GM23338 (cell line): ENCODE measurements at regions not wholly inside any gene's neighbourhood (a gene's known extent, or its start where the extent isn't known, plus 50 kb on each side); places are given as distances from the start of the nearest gene placed in this dataset.

Experiments used
- ATAC-seq: fragments of 200-7000 bp; cut with Tn5 transposase; 3 replicates; pipeline ENCODE4 v1.9.1; 2020
- DNase-seq: peaks from one replicate; pipeline ENCODE4 v3.0.0-alpha.2; 2015; ENCODE audit warnings: low spot score
- H2AFZ ChIP-seq: fragments of 200-600 bp; sonication (generic); 2 replicates; pipeline ENCODE4 v1.8.0; 2016; ENCODE audit warnings: antibody characterized with exemption, mild to moderate bottlenecking, moderate library complexity
- H3F3A ChIP-seq: fragments of 200-600 bp; sonication (generic); replicated peaks from 2 replicates; pipeline ENCODE4 v1.8.0; 2017; ENCODE audit warnings: antibody characterized with exemption, mixed run types, low read depth
- H3K27ac ChIP-seq: fragments of 200-600 bp; sonication (generic); 2 replicates; pipeline ENCODE4 v1.6.1; 2016; ENCODE audit warnings: low read depth
- H3K27me3 ChIP-seq: fragments of 200-600 bp; sonication (generic); 2 replicates; pipeline ENCODE4 v1.8.0; 2016; ENCODE audit warnings: mild to moderate bottlenecking, mixed run types, moderate library complexity; ENCODE audit not compliant: insufficient read depth
- H3K36me3 ChIP-seq: fragments of 200-600 bp; sonication (generic); 2 replicates; pipeline ENCODE4 v1.8.0; 2016; ENCODE audit warnings: mild to moderate bottlenecking; ENCODE audit not compliant: insufficient read depth
- H3K4me1 ChIP-seq: fragments of 200-600 bp; sonication (generic); 2 replicates; pipeline ENCODE4 v1.8.0; 2016; ENCODE audit warnings: mild to moderate bottlenecking, moderate library complexity; ENCODE audit not compliant: insufficient read depth
- H3K4me2 ChIP-seq: fragments of 200-600 bp; sonication (generic); 2 replicates; pipeline ENCODE4 v1.7.1; 2017; ENCODE audit warnings: mixed run types
- H3K4me3 ChIP-seq: fragments of 200-600 bp; sonication (generic); 2 replicates; pipeline ENCODE4 v1.6.1; 2016; ENCODE audit warnings: mixed run types
- H3K79me2 ChIP-seq: fragments of 200-600 bp; sonication (generic); replicated peaks from 2 replicates; pipeline ENCODE4 v1.8.0; 2017; ENCODE audit warnings: mild to moderate bottlenecking; ENCODE audit not compliant: insufficient read depth
- H3K9me2 ChIP-seq: fragments of 200-600 bp; sonication (generic); 2 replicates; pipeline ENCODE4 v1.8.0; 2017; ENCODE audit not compliant: insufficient read depth
- H4K20me1 ChIP-seq: fragments of 200-600 bp; sonication (generic); replicated peaks from 2 replicates; pipeline ENCODE4 v1.8.0; 2017; ENCODE audit warnings: mild to moderate bottlenecking; ENCODE audit not compliant: insufficient read depth
- H3K27ac Mint-ChIP-seq: 2 replicates; pipeline ENCODE4 v1.8.0; 2020; ENCODE audit warnings: inconsistent platforms, mild to moderate bottlenecking, moderate library complexity, mixed read lengths
- H3K27me3 Mint-ChIP-seq: 3 replicates; pipeline ENCODE4 v1.8.0; 2022; ENCODE audit warnings: low read depth, mild to moderate bottlenecking, moderate library complexity, mixed read lengths, inconsistent platforms; ENCODE audit not compliant: insufficient read depth, poor library complexity
- H3K36me3 Mint-ChIP-seq: 3 replicates; pipeline ENCODE4 v1.8.0; 2021; ENCODE audit warnings: low read depth, mild to moderate bottlenecking, inconsistent platforms, moderate library complexity, mixed read lengths
- H3K4me1 Mint-ChIP-seq: 3 replicates; pipeline ENCODE4 v1.8.0; 2020; ENCODE audit warnings: mild to moderate bottlenecking, inconsistent platforms, mixed read lengths
- H3K4me3 Mint-ChIP-seq: 3 replicates; pipeline ENCODE4 v1.8.0; 2021; ENCODE audit warnings: moderate library complexity, mild to moderate bottlenecking, inconsistent platforms, mixed read lengths
- H3K9me3 Mint-ChIP-seq: 3 replicates; pipeline ENCODE4 v1.8.0; 2020; ENCODE audit warnings: moderate library complexity, mild to moderate bottlenecking, inconsistent platforms, mixed read lengths
- CTCF ChIP-seq, 2 experiments: fragments of 200-600 bp in 1 of 2; sonication (generic) in 1 of 2; conservative IDR thresholded peaks; 2 replicates each; pipeline versions ENCODE4 v1.5.1 to v1.6.1; 2016 to 2017; ENCODE audit warnings: antibody characterized with exemption in 2 of 2, low read depth in 2 of 2, mild to moderate bottlenecking in 2 of 2, moderate library complexity in 1 of 2
- EZH2phosphoT487 ChIP-seq: fragments of 200-600 bp; sonication (generic); IDR thresholded peaks from one replicate; pipeline ENCODE4 v1.8.1; 2018; ENCODE audit warnings: antibody characterized with exemption; ENCODE audit not compliant: unreplicated experiment
- STAT1 ChIP-seq: IDR thresholded peaks from one replicate; pipeline ENCODE4 v1.6.1; 2016; ENCODE audit warnings: antibody characterized with exemption; ENCODE audit not compliant: unreplicated experiment
- ZNF331 ChIP-seq: fragments of 250-450 bp; sonication (Bioruptor Pico); IDR thresholded peaks from 2 replicates; pipeline ENCODE4 v1.5.0; 2020; ENCODE audit warnings: low read depth, mild to moderate bottlenecking, moderate library complexity
- TF ChIP-seq, protein P1 (sequence below): IDR thresholded peaks from one replicate; pipeline ENCODE4 v1.6.1; 2018; ENCODE audit warnings: antibody characterized with exemption; ENCODE audit not compliant: unreplicated experiment

DNA sequence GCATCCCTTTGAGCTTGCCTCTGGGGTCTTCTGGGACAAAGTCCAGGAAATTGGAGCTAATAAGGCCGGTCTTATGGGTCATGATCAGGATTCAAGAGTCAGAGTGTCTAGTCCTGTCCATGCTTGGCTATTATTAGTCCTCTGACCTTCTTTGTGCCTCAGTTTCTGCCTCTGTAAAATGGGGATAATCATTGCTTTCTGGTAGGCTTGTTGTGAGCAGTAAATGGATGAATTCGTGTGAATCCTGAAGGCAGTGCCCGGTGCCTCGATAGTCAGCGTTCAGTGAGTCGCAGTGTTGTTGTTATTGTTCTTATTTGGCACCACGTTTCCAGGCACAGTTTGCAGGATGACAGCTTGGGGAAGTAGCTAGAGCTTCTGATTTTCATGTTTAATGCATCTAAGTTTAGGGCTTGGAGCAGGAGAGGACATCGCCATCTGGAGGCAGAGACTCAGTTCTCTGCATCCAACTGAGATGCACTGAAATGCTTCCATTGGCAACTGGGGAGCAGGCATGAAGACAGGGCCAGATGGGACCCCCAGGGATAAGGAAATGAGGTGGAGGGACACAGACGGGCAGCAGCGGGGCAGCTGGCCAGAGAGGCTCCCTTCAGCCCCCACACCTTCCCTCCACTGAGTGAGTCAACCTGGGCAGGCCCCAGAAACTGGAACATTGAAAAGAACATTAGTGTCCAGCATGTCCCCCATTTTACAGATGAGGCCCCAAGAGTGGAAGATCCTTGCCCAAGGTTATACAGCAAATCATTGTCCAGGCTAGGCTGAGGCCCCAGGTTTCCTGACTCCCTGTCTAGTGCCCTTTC lies 160.3 kb downstream of the PTPRU start:
- no peaks in the 10 kb centered on the region for H3K4me1 ChIP-seq
- Mint-ChIP-seq H3K9me3 (peaks cover 17% of the 10 kb centered on the region; the same call in 2 of the 3 replicates), H3K4me3 (no peak overlapping the region), H3K4me1 (no peaks in the 10 kb centered on the region; the same call in 2 of the 3 replicates), H3K27ac (no peak overlapping the region), H3K27me3 (peaks cover 9% of the 10 kb centered on the region), H3K36me3 (no peaks in the 10 kb centered on the region)
- H3F3A ChIP-seq = no peaks in the 10 kb centered on the region
- no peak overlapping the region for H3K4me3 ChIP-seq
- no peak overlapping the region for H3K4me2 ChIP-seq
- ATAC-seq = peak; percentile 61
- no peaks in the 10 kb centered on the region for H3K79me2 ChIP-seq
- H4K20me1 ChIP-seq = no peaks in the 10 kb centered on the region
- no peaks in the 10 kb centered on the region for H3K9me2 ChIP-seq
- no peak overlapping the region for H2AFZ ChIP-seq
- peak; percentile 40 for DNase-seq
- H3K27ac ChIP-seq = no peak overlapping the region
- no peaks in the 10 kb centered on the region for H3K36me3 ChIP-seq
- TF ChIP-seq, protein P1, sequence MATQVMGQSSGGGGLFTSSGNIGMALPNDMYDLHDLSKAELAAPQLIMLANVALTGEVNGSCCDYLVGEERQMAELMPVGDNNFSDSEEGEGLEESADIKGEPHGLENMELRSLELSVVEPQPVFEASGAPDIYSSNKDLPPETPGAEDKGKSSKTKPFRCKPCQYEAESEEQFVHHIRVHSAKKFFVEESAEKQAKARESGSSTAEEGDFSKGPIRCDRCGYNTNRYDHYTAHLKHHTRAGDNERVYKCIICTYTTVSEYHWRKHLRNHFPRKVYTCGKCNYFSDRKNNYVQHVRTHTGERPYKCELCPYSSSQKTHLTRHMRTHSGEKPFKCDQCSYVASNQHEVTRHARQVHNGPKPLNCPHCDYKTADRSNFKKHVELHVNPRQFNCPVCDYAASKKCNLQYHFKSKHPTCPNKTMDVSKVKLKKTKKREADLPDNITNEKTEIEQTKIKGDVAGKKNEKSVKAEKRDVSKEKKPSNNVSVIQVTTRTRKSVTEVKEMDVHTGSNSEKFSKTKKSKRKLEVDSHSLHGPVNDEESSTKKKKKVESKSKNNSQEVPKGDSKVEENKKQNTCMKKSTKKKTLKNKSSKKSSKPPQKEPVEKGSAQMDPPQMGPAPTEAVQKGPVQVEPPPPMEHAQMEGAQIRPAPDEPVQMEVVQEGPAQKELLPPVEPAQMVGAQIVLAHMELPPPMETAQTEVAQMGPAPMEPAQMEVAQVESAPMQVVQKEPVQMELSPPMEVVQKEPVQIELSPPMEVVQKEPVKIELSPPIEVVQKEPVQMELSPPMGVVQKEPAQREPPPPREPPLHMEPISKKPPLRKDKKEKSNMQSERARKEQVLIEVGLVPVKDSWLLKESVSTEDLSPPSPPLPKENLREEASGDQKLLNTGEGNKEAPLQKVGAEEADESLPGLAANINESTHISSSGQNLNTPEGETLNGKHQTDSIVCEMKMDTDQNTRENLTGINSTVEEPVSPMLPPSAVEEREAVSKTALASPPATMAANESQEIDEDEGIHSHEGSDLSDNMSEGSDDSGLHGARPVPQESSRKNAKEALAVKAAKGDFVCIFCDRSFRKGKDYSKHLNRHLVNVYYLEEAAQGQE = no peak
- TF ChIP-seq CTCF (conservative IDR thresholded peaks at IDR 0.05; ENCODE audit: low read depth in 2 of 2) = peak; percentile 49 to 69
- no peaks in the 10 kb centered on the region for H3K27me3 ChIP-seq

DNA sequence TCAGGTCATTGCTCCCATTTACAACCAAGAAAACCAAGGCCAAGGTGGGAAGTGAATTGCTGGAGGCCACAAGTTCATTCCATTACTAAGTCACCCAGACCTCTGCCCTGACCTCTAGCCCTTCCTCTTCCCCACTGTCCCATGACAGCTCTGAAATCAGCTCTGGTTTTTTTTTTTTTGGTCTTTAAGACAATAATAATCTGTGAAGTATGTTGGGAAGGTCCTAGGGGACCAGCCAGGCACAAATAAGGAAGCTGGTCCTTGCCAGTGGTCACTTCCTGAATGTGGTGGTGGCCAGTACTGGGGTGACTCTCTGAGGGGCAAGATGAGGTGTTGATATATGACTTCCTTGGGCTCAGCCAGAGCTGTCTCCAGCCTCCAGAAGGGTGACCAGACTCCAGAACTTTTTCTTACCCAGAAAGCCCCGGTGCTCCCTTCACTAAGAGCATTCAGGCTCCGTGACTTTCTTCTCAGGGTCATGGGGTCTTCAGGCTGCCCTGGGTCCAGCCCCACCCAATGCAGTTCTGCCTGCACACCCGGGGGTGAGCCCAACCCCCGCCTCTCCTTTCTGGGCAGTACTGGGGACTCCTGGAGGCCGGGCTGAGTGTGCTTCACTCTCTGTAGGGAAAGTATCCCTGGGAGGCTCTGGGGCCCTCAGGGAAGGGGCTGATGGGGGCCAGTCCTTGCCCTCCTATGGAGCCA lies 159.6 kb downstream of the PTPRU start:
- Histone ChIP-seq H3K4me1 (no peaks in the 10 kb centered on the region), H3K27ac (no peak overlapping the region), H3K4me2 (no peak overlapping the region), H3K79me2 (no peaks in the 10 kb centered on the region), H4K20me1 (no peaks in the 10 kb centered on the region), H3K27me3 (no peaks in the 10 kb centered on the region), H2AFZ (no peak overlapping the region), H3K36me3 (no peaks in the 10 kb centered on the region), H3K4me3 (no peak overlapping the region), H3K9me2 (no peaks in the 10 kb centered on the region), H3F3A (no peaks in the 10 kb centered on the region)
- H3K36me3 Mint-ChIP-seq = no peaks in the 10 kb centered on the region
- DNase-seq (no peak), ATAC-seq (no peak)
- no peak overlapping the region for H3K27ac Mint-ChIP-seq
- H3K27me3 Mint-ChIP-seq = peaks cover 9% of the 10 kb centered on the region
- no peak overlapping the region for H3K4me3 Mint-ChIP-seq
- H3K9me3 Mint-ChIP-seq = peaks cover 14% of the 10 kb centered on the region; the same call in 2 of the 3 replicates
- no peaks in the 10 kb centered on the region; the same call in 2 of the 3 replicates for H3K4me1 Mint-ChIP-seq
- no peak for TF ChIP-seq CTCF (conservative IDR thresholded peaks at IDR 0.05; ENCODE audit: low read depth in 2 of 2)
- no peak for TF ChIP-seq EZH2phosphoT487
- no peak for TF ChIP-seq STAT1
- no peak for TF ChIP-seq ZNF331
